Peyer's patch (tissue), 4 donors: ENCODE measurements at regions not wholly inside any gene's neighbourhood (a gene's known extent, or its start where the extent isn't known, plus 50 kb on each side); places are given as distances from the start of the nearest gene placed in this dataset.

ENCODE experiments used
- CTCF ChIP-seq, 6 experiments: fragments of 450-650 bp in 4 of 6; fragments of 200-600 bp in 2 of 6; sonication (generic) in 1 of 6; IDR thresholded peaks; one replicate each; pipeline ENCODE4 v1.5.1; 2017 to 2019; ENCODE audit warnings: antibody characterized with exemption in 6 of 6, mild to moderate bottlenecking in 3 of 6, moderate library complexity in 1 of 6
- POLR2A ChIP-seq, 2 donors: fragments of 450-650 bp; IDR thresholded peaks; one replicate each; pipeline ENCODE4 v1.5.1; 2017; ENCODE audit warnings: antibody characterized with exemption in 2 of 2, mild to moderate bottlenecking in 2 of 2, moderate library complexity in 2 of 2

GRCh38 chr6:19632786-19633185, 204.4 kb upstream of the ID4 start:
- TF ChIP-seq CTCF (IDR thresholded peaks at IDR 0.05), result no peak
- TF ChIP-seq POLR2A (IDR thresholded peaks at IDR 0.05), result no peak
